ENCODE measurements at regions not wholly inside any gene's neighbourhood (a gene's known extent, or its start where the extent isn't known, plus 50 kb on each side); places are given as distances from the start of the nearest gene placed in this dataset.

DNA sequence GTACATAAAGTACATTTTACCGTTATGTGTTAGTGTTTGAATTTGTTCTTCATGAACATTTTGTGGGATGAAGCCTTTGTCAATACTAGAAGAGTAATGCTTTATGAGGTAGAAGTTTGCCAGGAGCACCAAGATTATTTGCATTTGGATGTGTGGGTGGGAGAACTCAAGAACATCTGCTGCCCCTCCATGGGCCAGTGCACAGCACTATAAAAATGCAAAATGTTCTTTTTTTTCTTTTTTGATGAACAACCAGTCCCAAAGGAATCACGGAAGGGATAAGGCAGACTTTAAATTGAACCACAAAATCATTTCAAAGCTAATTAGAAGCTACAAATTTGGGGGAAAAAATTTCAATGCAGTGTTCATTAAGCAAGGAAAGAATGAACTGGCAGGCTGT, 300.3 kb upstream of the NWD2 start:
- Histone ChIP-seq H3K9me3 (ENCODE audit: control insufficient read depth in 2 of 2, low read length in 2 of 2) (no peaks in the 10 kb centered on the region), H3K36me3 (ENCODE audit: control insufficient read depth in 2 of 2, insufficient read depth in 2 of 2, low read length in 2 of 2) (no peaks in the 10 kb centered on the region), H3K4me1 (ENCODE audit: control insufficient read depth in 2 of 2, insufficient read depth in 2 of 2, low read length in 2 of 2) (no peaks in the 10 kb centered on the region), H3K27ac (ENCODE audit: low read depth in 2 of 2, low read length in 2 of 2) (no peak overlapping the region), H3K9ac (ENCODE audit: low read depth in 1 of 2, low read length in 2 of 2) (no peak overlapping the region), H3K27me3 (ENCODE audit: control insufficient read depth in 2 of 2, insufficient read depth in 2 of 2, low read length in 2 of 2) (no peaks in the 10 kb centered on the region), H3K4me3 (ENCODE audit: low read length in 2 of 2) (no peak overlapping the region)

DNA sequence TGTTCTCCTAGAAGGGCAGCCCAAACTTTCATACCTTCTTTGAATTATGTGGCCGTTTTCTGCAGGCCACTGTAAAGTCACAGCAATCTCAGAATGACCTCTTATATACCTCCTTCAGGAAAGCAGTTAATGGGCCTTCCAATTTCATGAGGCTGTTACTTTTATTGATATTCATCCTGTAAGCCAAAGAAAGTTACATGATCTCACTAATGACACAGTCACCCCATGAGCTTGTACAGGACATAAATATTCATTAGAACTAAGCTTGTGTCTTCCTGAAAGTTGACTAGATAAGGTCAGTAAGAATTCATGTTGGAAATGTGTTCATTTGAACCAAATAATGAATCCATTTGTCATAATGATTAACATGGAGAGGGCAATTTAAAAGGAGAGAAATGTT, 283.1 kb upstream of the NWD2 start:
- H3K4me1 ChIP-seq (ENCODE audit: control insufficient read depth in 2 of 2, insufficient read depth in 2 of 2, low read length in 2 of 2), result no peaks in the 10 kb centered on the region
- H3K9me3 ChIP-seq (ENCODE audit: control insufficient read depth in 2 of 2, low read length in 2 of 2), result no peaks in the 10 kb centered on the region
- no peaks in the 10 kb centered on the region for H3K36me3 ChIP-seq (ENCODE audit: control insufficient read depth in 2 of 2, insufficient read depth in 2 of 2, low read length in 2 of 2)
- no peak overlapping the region for H3K4me3 ChIP-seq (ENCODE audit: low read length in 2 of 2)
- H3K27me3 ChIP-seq (ENCODE audit: control insufficient read depth in 2 of 2, insufficient read depth in 2 of 2, low read length in 2 of 2), result no peaks in the 10 kb centered on the region
- H3K27ac ChIP-seq (ENCODE audit: low read depth in 2 of 2, low read length in 2 of 2), result no peak overlapping the region
- no peak overlapping the region for H3K9ac ChIP-seq (ENCODE audit: low read depth in 1 of 2, low read length in 2 of 2)

DNA sequence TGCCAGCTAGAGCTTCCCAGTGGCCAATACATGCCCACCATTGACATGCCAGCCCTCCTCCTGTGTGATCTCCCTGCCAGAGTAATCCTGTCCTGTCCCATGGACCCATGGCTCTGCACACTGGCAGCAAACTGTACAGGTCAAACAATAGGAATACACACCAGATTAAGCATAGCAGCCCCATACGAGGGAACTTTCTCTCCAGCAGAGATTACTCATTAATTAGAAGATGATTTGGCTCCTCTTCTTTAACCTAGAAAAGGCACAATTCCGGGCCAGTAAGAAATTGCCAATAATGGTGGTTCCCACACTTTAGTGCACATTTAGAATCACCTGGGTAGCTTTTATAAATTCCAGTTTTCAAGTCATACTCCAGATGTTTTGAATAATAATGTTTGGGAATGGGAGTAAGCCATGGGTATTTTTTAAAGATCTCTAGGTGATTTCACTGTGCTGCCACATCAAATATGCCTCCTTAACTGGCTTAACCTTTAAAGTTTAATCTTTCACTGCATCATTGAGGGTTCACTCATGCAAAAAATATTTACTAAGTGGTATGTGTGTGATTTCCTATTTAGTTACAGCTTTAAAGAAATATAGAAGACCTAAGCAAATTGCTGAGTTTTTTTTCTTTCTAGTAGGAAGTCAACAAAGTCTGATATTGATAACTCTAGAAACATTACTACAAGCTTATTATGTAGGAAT, 277.6 kb upstream of the NWD2 start:
- Histone ChIP-seq H3K4me1 (ENCODE audit: control insufficient read depth in 2 of 2, insufficient read depth in 2 of 2, low read length in 2 of 2) (no peaks in the 10 kb centered on the region), H3K36me3 (ENCODE audit: control insufficient read depth in 2 of 2, insufficient read depth in 2 of 2, low read length in 2 of 2) (no peaks in the 10 kb centered on the region), H3K27ac (ENCODE audit: low read depth in 2 of 2, low read length in 2 of 2) (no peak overlapping the region), H3K27me3 (ENCODE audit: control insufficient read depth in 2 of 2, insufficient read depth in 2 of 2, low read length in 2 of 2) (no peaks in the 10 kb centered on the region), H3K9me3 (ENCODE audit: control insufficient read depth in 2 of 2, low read length in 2 of 2) (no peaks in the 10 kb centered on the region), H3K9ac (ENCODE audit: low read depth in 1 of 2, low read length in 2 of 2) (no peak overlapping the region), H3K4me3 (ENCODE audit: low read length in 2 of 2) (no peak overlapping the region)

DNA sequence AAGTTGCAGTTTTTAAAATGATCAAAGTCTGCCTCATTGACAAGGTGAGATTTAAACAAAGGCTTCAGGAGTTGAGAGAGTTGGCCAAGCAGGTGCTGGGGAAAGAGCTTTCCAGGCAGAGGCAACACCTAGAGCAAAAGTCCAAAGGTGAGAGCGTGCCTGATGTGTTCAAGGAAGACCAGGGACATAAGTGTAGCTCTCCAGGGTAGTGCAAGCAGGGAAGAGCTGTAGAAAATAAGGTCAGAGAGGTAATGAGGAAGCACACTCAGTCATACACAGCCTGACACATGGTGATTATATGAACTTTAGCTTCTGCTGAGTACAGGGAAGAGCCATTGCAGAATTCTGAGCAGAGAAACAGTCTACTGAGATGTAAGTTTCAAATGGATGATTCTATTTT, 265.0 kb upstream of the NWD2 start:
- Histone ChIP-seq H3K9ac (ENCODE audit: low read depth in 1 of 2, low read length in 2 of 2) (no peak overlapping the region), H3K36me3 (ENCODE audit: control insufficient read depth in 2 of 2, insufficient read depth in 2 of 2, low read length in 2 of 2) (no peaks in the 10 kb centered on the region), H3K9me3 (ENCODE audit: control insufficient read depth in 2 of 2, low read length in 2 of 2) (no peaks in the 10 kb centered on the region), H3K27me3 (ENCODE audit: control insufficient read depth in 2 of 2, insufficient read depth in 2 of 2, low read length in 2 of 2) (no peaks in the 10 kb centered on the region), H3K4me3 (ENCODE audit: low read length in 2 of 2) (peak overlapping the region in 1 of 2 donors; percentile 57), H3K4me1 (ENCODE audit: control insufficient read depth in 2 of 2, insufficient read depth in 2 of 2, low read length in 2 of 2) (peaks cover 8 to 11% of the 10 kb centered on the region in 2 donors), H3K27ac (ENCODE audit: low read depth in 2 of 2, low read length in 2 of 2) (peak overlapping the region; percentile 78 to 80)

DNA sequence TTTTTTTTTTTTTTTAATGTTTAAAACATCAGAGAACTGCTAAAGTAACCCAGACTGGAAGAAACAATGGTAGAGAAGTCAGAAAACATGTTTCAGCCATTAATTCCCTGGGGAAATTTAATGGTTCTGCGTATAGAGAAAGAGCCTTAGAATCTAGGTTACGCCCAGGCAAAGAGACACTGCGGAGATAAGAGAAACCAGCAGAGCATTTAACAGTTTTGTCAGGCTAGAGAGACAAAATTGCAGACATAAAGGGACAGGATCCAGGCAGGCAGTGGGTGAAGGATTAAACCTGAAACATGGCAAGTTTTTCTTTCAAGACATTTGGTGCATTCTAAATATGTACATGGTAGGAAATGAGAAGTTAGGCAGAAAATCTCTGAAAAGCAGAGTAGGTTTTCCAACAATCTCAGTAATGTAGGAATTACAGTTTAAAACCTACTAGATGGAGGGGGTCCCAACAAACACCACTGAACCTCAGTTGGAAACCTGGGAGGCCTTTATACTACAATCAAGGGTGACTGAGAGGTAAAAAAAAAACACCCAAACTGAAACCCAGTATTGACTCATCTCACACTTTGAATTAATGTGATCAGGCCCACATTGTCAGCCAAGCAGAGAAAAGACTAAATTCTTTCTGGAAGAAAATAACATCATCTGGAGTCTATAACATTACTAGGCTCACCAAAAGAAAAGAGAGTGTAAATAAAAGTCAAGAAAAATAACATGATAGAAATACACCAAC, 254.2 kb upstream of the NWD2 start:
- H3K9ac ChIP-seq (ENCODE audit: low read depth in 1 of 2, low read length in 2 of 2), result no peak overlapping the region
- H3K4me3 ChIP-seq (ENCODE audit: low read length in 2 of 2), result no peak overlapping the region
- no peaks in the 10 kb centered on the region for H3K27me3 ChIP-seq (ENCODE audit: control insufficient read depth in 2 of 2, insufficient read depth in 2 of 2, low read length in 2 of 2)
- H3K9me3 ChIP-seq (ENCODE audit: control insufficient read depth in 2 of 2, low read length in 2 of 2), result no peaks in the 10 kb centered on the region
- H3K27ac ChIP-seq (ENCODE audit: low read depth in 2 of 2, low read length in 2 of 2), result no peak overlapping the region
- H3K36me3 ChIP-seq (ENCODE audit: control insufficient read depth in 2 of 2, insufficient read depth in 2 of 2, low read length in 2 of 2), result no peaks in the 10 kb centered on the region
- no peaks in the 10 kb centered on the region for H3K4me1 ChIP-seq (ENCODE audit: control insufficient read depth in 2 of 2, insufficient read depth in 2 of 2, low read length in 2 of 2)

DNA sequence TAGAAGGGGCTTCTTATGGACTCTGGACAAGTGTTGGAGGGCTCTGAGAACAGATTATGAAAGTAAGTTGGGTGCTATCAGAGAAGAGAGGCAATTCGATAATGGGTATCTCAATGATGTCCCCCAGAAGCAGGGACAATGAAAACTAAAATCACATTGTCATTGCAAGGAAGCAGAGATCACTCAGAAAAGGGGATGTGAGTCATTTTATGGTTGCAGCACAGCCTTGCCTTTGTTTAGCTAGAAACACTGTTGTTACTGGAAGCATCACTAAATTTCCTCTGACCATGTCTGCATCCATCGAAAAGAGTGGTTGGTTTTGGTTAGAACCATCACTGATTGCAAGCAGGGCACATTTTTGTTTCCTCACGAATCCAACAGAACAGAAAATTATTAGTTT, 246.8 kb upstream of the NWD2 start:
- no peaks in the 10 kb centered on the region for H3K9me3 ChIP-seq (ENCODE audit: control insufficient read depth in 2 of 2, low read length in 2 of 2)
- no peaks in the 10 kb centered on the region for H3K4me1 ChIP-seq (ENCODE audit: control insufficient read depth in 2 of 2, insufficient read depth in 2 of 2, low read length in 2 of 2)
- H3K9ac ChIP-seq (ENCODE audit: low read depth in 1 of 2, low read length in 2 of 2), result no peak overlapping the region
- H3K27ac ChIP-seq (ENCODE audit: low read depth in 2 of 2, low read length in 2 of 2), result no peak overlapping the region
- H3K36me3 ChIP-seq (ENCODE audit: control insufficient read depth in 2 of 2, insufficient read depth in 2 of 2, low read length in 2 of 2), result no peaks in the 10 kb centered on the region
- no peak overlapping the region for H3K4me3 ChIP-seq (ENCODE audit: low read length in 2 of 2)
- H3K27me3 ChIP-seq (ENCODE audit: control insufficient read depth in 2 of 2, insufficient read depth in 2 of 2, low read length in 2 of 2), result no peaks in the 10 kb centered on the region

DNA sequence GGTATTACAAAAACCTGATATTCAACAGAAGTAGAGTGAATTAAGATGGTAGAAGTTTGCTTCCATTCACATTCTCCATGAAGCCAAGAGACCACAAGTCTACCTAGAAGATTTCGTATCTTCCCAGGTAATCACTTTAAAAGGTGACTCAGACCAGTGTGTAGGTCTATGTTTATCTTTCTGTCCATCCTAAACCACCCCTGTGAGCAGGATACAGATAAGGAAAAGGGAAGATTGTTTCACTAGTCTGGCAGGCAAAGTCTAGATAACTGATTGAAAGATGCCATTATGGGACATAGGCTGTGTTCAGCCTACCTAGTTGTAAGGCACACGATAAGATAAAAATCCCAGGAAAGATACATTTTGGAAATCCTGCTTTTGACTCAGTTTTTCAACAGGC, 244.3 kb upstream of the NWD2 start:
- Histone ChIP-seq H3K4me3 (ENCODE audit: low read length in 2 of 2) (no peak overlapping the region), H3K9me3 (ENCODE audit: control insufficient read depth in 2 of 2, low read length in 2 of 2) (no peaks in the 10 kb centered on the region)

DNA sequence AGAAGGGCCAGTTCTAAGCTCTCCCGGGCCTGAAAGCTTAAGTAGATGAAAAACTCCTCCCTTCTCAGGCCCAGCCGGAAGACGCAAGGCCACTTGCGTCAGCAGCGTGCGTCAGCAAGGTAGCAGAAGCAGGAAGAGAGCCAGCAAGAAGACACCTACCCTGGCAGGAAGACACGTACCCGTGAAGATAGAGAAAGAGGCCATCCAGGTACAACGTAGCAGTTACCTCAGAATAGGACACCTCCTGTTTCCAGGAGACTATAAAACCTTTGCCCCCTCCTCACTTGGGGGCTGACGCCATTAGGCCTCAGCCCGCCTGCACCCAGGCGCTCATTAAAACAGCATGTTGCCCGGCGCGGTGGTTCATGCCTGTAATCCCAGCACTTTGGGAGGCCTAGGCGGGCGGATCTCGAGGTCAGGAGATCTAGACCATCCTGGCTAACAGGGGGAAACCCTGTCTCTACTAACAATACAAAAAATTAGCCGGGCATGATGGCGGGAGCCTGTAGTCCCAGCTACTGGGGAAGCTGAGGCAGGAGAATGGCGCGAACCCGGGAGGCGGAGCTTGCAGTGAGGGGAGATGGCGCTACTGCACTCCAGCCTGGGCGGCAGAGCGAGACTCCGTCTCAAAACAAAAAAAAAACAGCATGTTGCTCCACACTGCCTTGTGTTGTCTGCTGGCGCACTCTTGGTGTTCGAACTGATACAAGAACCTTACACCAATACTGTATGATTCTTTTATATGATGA, 242.7 kb upstream of the NWD2 start:
- H3K9ac ChIP-seq (ENCODE audit: low read depth in 1 of 2, low read length in 2 of 2), result no peak overlapping the region
- no peaks in the 10 kb centered on the region for H3K36me3 ChIP-seq (ENCODE audit: control insufficient read depth in 2 of 2, insufficient read depth in 2 of 2, low read length in 2 of 2)
- H3K27me3 ChIP-seq (ENCODE audit: control insufficient read depth in 2 of 2, insufficient read depth in 2 of 2, low read length in 2 of 2), result no peaks in the 10 kb centered on the region
- H3K4me3 ChIP-seq (ENCODE audit: low read length in 2 of 2), result no peak overlapping the region
- no peak overlapping the region for H3K27ac ChIP-seq (ENCODE audit: low read depth in 2 of 2, low read length in 2 of 2)
- no peaks in the 10 kb centered on the region for H3K9me3 ChIP-seq (ENCODE audit: control insufficient read depth in 2 of 2, low read length in 2 of 2)
- H3K4me1 ChIP-seq (ENCODE audit: control insufficient read depth in 2 of 2, insufficient read depth in 2 of 2, low read length in 2 of 2), result no peaks in the 10 kb centered on the region

More for the DNA sequence above, 244.3 kb upstream of the NWD2 start:
- no peak overlapping the region for H3K9ac ChIP-seq (ENCODE audit: low read depth in 1 of 2, low read length in 2 of 2)
- H3K36me3 ChIP-seq (ENCODE audit: control insufficient read depth in 2 of 2, insufficient read depth in 2 of 2, low read length in 2 of 2), result no peaks in the 10 kb centered on the region
- H3K4me1 ChIP-seq (ENCODE audit: control insufficient read depth in 2 of 2, insufficient read depth in 2 of 2, low read length in 2 of 2), result no peaks in the 10 kb centered on the region
- no peaks in the 10 kb centered on the region for H3K27me3 ChIP-seq (ENCODE audit: control insufficient read depth in 2 of 2, insufficient read depth in 2 of 2, low read length in 2 of 2)
- no peak overlapping the region for H3K27ac ChIP-seq (ENCODE audit: low read depth in 2 of 2, low read length in 2 of 2)

DNA sequence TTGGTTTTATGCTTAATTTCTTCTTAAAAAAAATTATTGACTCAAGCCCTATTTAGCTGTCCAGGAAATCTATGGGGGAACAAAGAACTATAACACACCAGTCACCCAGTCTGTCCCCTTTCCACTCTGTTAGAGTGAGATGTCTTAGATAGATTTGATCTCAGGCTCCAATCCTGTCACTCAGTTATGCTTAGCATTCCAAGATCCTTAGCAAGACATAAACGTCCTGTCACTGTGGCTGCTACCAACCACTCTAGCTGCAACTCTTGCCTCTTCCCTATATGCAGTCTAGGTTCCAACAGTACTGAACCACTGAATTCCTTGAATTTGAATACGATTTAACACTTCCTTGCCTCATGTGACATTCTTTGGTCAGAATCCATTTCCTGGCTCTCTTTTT, 241.9 kb upstream of the NWD2 start:
- Histone ChIP-seq H3K9me3 (ENCODE audit: control insufficient read depth in 2 of 2, low read length in 2 of 2) (no peaks in the 10 kb centered on the region), H3K27ac (ENCODE audit: low read depth in 2 of 2, low read length in 2 of 2) (no peak overlapping the region), H3K36me3 (ENCODE audit: control insufficient read depth in 2 of 2, insufficient read depth in 2 of 2, low read length in 2 of 2) (no peaks in the 10 kb centered on the region), H3K4me3 (ENCODE audit: low read length in 2 of 2) (no peak overlapping the region), H3K4me1 (ENCODE audit: control insufficient read depth in 2 of 2, insufficient read depth in 2 of 2, low read length in 2 of 2) (peaks cover 0 to 2% of the 10 kb centered on the region in 2 donors), H3K9ac (ENCODE audit: low read depth in 1 of 2, low read length in 2 of 2) (no peak overlapping the region), H3K27me3 (ENCODE audit: control insufficient read depth in 2 of 2, insufficient read depth in 2 of 2, low read length in 2 of 2) (no peaks in the 10 kb centered on the region)

DNA sequence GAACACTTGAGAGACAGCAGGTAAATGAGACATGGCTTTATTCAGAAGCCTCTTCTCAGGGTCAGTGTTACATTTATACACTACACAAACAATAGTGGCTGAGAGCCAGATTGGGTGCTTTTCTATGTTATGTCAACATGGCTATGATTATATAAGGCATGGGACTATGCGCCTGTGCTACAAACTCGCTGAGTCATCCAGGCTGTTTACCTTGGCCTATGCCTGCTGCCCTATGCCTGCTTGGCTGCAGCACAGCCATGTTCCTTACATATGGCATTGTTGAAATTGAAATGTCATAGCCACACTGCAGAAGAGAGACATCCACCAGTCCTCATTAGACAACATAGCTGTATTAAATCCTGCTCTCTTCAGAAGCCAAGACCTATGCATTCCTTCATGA, 236.3 kb upstream of the NWD2 start:
- Histone ChIP-seq H3K9ac (ENCODE audit: low read depth in 1 of 2, low read length in 2 of 2) (no peak overlapping the region), H3K36me3 (ENCODE audit: control insufficient read depth in 2 of 2, insufficient read depth in 2 of 2, low read length in 2 of 2) (no peaks in the 10 kb centered on the region), H3K9me3 (ENCODE audit: control insufficient read depth in 2 of 2, low read length in 2 of 2) (no peaks in the 10 kb centered on the region), H3K27ac (ENCODE audit: low read depth in 2 of 2, low read length in 2 of 2) (no peak overlapping the region), H3K27me3 (ENCODE audit: control insufficient read depth in 2 of 2, insufficient read depth in 2 of 2, low read length in 2 of 2) (no peaks in the 10 kb centered on the region), H3K4me3 (ENCODE audit: low read length in 2 of 2) (no peak overlapping the region), H3K4me1 (ENCODE audit: control insufficient read depth in 2 of 2, insufficient read depth in 2 of 2, low read length in 2 of 2) (peaks cover 0 to 10% of the 10 kb centered on the region in 2 donors)

All from mucosa of rectum (tissue), 2 donors.